GM18505 (cell line): ENCODE measurements at regions not wholly inside any gene's neighbourhood (a gene's known extent, or its start where the extent isn't known, plus 50 kb on each side); places are given as distances from the start of the nearest gene placed in this dataset.
"Not testable (repeated sequence)": the region's sequence is repeated elsewhere in the genome, so short reads cannot be mapped to it uniquely, and the experiment has no call there.

Experiments
- ATAC-seq: cut with Tn5 transposase; IDR thresholded peaks from one replicate; pipeline ENCODE4 v1.9.1; 2021; ENCODE audit not compliant: unreplicated experiment
- POLR2A ChIP-seq: IDR thresholded peaks from 4 replicates; pipeline ENCODE4 v1.6.1; 2011; ENCODE audit warnings: borderline replicate concordance; ENCODE audit not compliant: insufficient read depth, insufficient read length; ENCODE audit errors: extremely low read depth

- no peak for ATAC-seq
- TF ChIP-seq POLR2A = no peak
Observed at GRCh38 chr16:66190411-66190810, 176.1 kb upstream of the CDH5 start.

GRCh38 chr16:66189951-66190350 is 176.5 kb upstream of the CDH5 start:
- no peak for ATAC-seq
- TF ChIP-seq POLR2A = no peak

GRCh38 chr16:66188917-66189725 is 177.4 kb upstream of the CDH5 start:
- ATAC-seq = no peak
- TF ChIP-seq POLR2A = no peak

- TF ChIP-seq POLR2A = no peak
- ATAC-seq = no peak
Observed at GRCh38 chr16:66186251-66186785, 180.2 kb upstream of the CDH5 start.

GRCh38 chr16:66182592-66182991 is 183.9 kb upstream of the CDH5 start:
- no peak for ATAC-seq
- no peak for TF ChIP-seq POLR2A

- TF ChIP-seq POLR2A = no peak
- ATAC-seq = no peak
Observed at GRCh38 chr16:66176731-66177130, 189.8 kb upstream of the CDH5 start.

GRCh38 chr16:66176111-66176510 is 190.4 kb upstream of the CDH5 start:
- no peak for ATAC-seq
- no peak for TF ChIP-seq POLR2A

- ATAC-seq = no peak
- no peak for TF ChIP-seq POLR2A
Observed at GRCh38 chr16:66175636-66176035, 190.9 kb upstream of the CDH5 start.

GRCh38 chr16:66175058-66175457 is 191.4 kb upstream of the CDH5 start:
- TF ChIP-seq POLR2A = no peak
- ATAC-seq = no peak

GRCh38 chr16:66173796-66174195 is 192.7 kb upstream of the CDH5 start:
- not testable (repeated sequence) for ATAC-seq

- not testable (repeated sequence) for ATAC-seq
Observed at GRCh38 chr16:66173181-66173580, 193.3 kb upstream of the CDH5 start.

GRCh38 chr16:66172463-66172862 is 194.0 kb upstream of the CDH5 start:
- no peak for ATAC-seq
- TF ChIP-seq POLR2A = no peak

GRCh38 chr16:66171578-66171977 is 194.9 kb upstream of the CDH5 start:
- no peak for ATAC-seq
- TF ChIP-seq POLR2A = no peak

- ATAC-seq = no peak
- no peak for TF ChIP-seq POLR2A
Observed at GRCh38 chr16:66170989-66171388, 195.5 kb upstream of the CDH5 start.

- no peak for ATAC-seq
- TF ChIP-seq POLR2A = no peak
Observed at GRCh38 chr16:66169817-66170216, 196.7 kb upstream of the CDH5 start.
